ENCODE measurements at regions not wholly inside any gene's neighbourhood (a gene's known extent, or its start where the extent isn't known, plus 50 kb on each side); places are given as distances from the start of the nearest gene placed in this dataset.

DNA sequence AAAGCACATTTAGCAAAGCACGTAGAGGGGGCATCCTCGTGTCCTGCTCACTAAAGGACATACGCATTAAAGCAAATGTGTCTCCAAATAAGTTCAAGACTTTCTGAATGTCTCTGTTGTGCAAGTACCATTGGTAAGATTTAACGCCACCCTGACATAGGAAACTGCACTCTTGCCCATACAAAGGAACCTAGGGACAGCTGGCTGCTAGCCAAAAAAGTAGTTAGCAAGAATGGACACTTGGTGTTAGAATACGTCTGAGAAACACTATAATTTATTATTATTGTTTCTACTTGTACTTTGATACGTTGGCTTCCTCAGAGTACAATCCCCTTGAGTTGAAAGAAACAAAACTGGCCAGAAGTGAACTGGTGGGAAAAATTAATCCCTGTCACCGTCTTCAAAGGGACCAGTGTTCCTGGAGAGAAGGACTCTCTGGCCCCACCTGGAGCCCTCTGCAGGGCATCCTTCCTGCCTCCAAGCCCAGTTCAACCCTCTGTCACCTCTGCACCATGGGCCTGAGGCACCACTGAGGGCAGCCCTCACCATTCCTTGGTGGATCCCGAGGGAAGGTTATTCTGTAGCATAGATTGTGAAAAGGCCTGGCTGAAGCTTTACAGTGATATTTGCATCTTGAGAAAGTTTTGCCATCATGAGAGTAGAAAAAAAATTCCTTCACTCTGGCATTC lies 51.4 kb upstream of the APCDD1 start:
- no peaks in the 10 kb centered on the region for H3K9me3 ChIP-seq (ENCODE audit: insufficient read depth, low read depth, low read length)
- FAIRE-seq = no peak
- TF ChIP-seq EZH2 (IDR thresholded peaks at IDR 0.05; ENCODE audit: insufficient read depth, low read length) = no peak
- TF ChIP-seq, protein P1, sequence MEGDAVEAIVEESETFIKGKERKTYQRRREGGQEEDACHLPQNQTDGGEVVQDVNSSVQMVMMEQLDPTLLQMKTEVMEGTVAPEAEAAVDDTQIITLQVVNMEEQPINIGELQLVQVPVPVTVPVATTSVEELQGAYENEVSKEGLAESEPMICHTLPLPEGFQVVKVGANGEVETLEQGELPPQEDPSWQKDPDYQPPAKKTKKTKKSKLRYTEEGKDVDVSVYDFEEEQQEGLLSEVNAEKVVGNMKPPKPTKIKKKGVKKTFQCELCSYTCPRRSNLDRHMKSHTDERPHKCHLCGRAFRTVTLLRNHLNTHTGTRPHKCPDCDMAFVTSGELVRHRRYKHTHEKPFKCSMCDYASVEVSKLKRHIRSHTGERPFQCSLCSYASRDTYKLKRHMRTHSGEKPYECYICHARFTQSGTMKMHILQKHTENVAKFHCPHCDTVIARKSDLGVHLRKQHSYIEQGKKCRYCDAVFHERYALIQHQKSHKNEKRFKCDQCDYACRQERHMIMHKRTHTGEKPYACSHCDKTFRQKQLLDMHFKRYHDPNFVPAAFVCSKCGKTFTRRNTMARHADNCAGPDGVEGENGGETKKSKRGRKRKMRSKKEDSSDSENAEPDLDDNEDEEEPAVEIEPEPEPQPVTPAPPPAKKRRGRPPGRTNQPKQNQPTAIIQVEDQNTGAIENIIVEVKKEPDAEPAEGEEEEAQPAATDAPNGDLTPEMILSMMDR (IDR thresholded peaks at IDR 0.05; ENCODE audit: insufficient read depth, low read depth, low read length) = no peak
- no peaks in the 10 kb centered on the region for H3K79me2 ChIP-seq (ENCODE audit: insufficient read depth, low read length)
- no peaks in the 10 kb centered on the region for H3K36me3 Mint-ChIP-seq (ENCODE audit: low read depth, unreplicated experiment)
- H3K4me2 ChIP-seq (ENCODE audit: low read length) = no peak overlapping the region
- no peaks in the 10 kb centered on the region for H3K4me1 ChIP-seq (ENCODE audit: insufficient read depth, low read length)
- no peak for DNase-seq (ENCODE audit: low read depth)
- H3K27me3 ChIP-seq (ENCODE audit: insufficient read depth, low read length) = peaks cover 12% of the 10 kb centered on the region
- H3K4me3 Mint-ChIP-seq (ENCODE audit: unreplicated experiment) = no peak overlapping the region
- peaks cover 10% of the 10 kb centered on the region for H3K4me1 Mint-ChIP-seq (ENCODE audit: low read depth, unreplicated experiment)
- H3K9me3 Mint-ChIP-seq (ENCODE audit: unreplicated experiment) = no peaks in the 10 kb centered on the region
- H3K4me3 ChIP-seq (ENCODE audit: insufficient read depth, low read depth, low read length) = no peak overlapping the region
- peaks cover 5% of the 10 kb centered on the region for H3K27me3 Mint-ChIP-seq (ENCODE audit: low read depth, unreplicated experiment)
- no peak overlapping the region for H3K27ac Mint-ChIP-seq (ENCODE audit: unreplicated experiment)
- H2AFZ ChIP-seq (ENCODE audit: low read depth, low read length) = no peak overlapping the region
- H4K20me1 ChIP-seq (ENCODE audit: insufficient read depth, low read length) = no peaks in the 10 kb centered on the region
- no peaks in the 10 kb centered on the region for H3K36me3 ChIP-seq (ENCODE audit: insufficient read depth, low read length)
- no peak overlapping the region for H3K9ac ChIP-seq (ENCODE audit: low read length)
- no peak overlapping the region for H3K27ac ChIP-seq (ENCODE audit: low read depth, low read length)

DNA sequence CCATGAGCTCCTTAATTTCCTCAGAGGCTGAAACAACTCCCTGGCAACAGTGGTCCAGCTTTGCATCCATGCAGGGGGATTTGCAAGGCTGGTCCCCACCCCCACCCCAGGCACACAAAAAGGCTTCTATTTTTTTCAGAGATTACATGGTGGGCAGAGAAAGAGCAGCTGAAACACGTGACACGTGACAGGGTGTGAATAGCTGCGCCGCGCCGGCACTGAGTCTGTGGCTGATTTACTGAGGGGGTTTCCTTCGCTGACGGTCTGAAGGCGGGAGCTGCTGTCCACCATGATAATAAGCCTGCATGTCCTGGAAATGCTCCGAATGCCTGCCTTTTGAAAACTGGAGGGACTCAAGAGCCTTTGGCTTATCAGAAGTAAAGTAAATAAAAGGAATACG lies 50.7 kb upstream of the APCDD1 start:
- Histone ChIP-seq H3K9ac (ENCODE audit: low read length) (no peak overlapping the region), H2AFZ (ENCODE audit: low read depth, low read length) (no peak overlapping the region), H3K27me3 (ENCODE audit: insufficient read depth, low read length) (peaks cover 12% of the 10 kb centered on the region), H3K4me2 (ENCODE audit: low read length) (no peak overlapping the region), H3K9me3 (ENCODE audit: insufficient read depth, low read depth, low read length) (no peaks in the 10 kb centered on the region), H3K4me1 (ENCODE audit: insufficient read depth, low read length) (no peaks in the 10 kb centered on the region), H4K20me1 (ENCODE audit: insufficient read depth, low read length) (no peaks in the 10 kb centered on the region), H3K36me3 (ENCODE audit: insufficient read depth, low read length) (no peaks in the 10 kb centered on the region), H3K79me2 (ENCODE audit: insufficient read depth, low read length) (no peaks in the 10 kb centered on the region), H3K27ac (ENCODE audit: low read depth, low read length) (no peak overlapping the region), H3K4me3 (ENCODE audit: insufficient read depth, low read depth, low read length) (no peak overlapping the region)
- H3K27ac Mint-ChIP-seq (ENCODE audit: unreplicated experiment) = no peak overlapping the region
- peaks cover 8% of the 10 kb centered on the region for H3K27me3 Mint-ChIP-seq (ENCODE audit: low read depth, unreplicated experiment)
- TF ChIP-seq, protein P1 (IDR thresholded peaks at IDR 0.05; ENCODE audit: insufficient read depth, low read depth, low read length) = no peak
- TF ChIP-seq EZH2 (IDR thresholded peaks at IDR 0.05; ENCODE audit: insufficient read depth, low read length) = no peak
- no peak for DNase-seq (ENCODE audit: low read depth)
- no peak overlapping the region for H3K4me3 Mint-ChIP-seq (ENCODE audit: unreplicated experiment)
- peaks cover 10% of the 10 kb centered on the region for H3K4me1 Mint-ChIP-seq (ENCODE audit: low read depth, unreplicated experiment)
- no peak for FAIRE-seq
- no peaks in the 10 kb centered on the region for H3K9me3 Mint-ChIP-seq (ENCODE audit: unreplicated experiment)
- H3K36me3 Mint-ChIP-seq (ENCODE audit: low read depth, unreplicated experiment) = no peaks in the 10 kb centered on the region

DNA sequence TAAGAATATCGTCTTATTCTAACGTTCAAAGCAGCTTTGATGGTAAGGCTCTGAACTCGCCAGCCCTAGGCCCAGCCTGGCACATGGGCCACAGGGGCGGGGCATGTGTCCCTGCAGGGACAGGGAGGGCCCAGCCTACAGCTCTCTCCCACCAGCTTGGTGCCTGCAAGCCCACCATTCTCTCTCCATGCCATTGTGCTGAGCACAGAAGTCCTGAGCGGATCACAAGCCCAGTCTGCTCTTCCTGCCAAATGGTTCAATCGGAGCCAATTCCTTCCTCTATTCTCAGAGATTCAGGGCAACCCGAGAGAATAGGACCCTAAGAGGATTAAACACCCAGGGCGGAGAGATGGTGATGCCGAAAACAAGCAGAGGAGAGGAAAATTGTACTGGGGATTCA lies 50.3 kb upstream of the APCDD1 start:
- H3K79me2 ChIP-seq (ENCODE audit: insufficient read depth, low read length) = no peaks in the 10 kb centered on the region

More for the DNA sequence above, 50.3 kb upstream of the APCDD1 start:
- FAIRE-seq (no peak), DNase-seq (ENCODE audit: low read depth) (no peak)
- no peak overlapping the region for H3K27ac ChIP-seq (ENCODE audit: low read depth, low read length)
- Mint-ChIP-seq H3K4me3 (ENCODE audit: unreplicated experiment) (no peak overlapping the region), H3K27me3 (ENCODE audit: low read depth, unreplicated experiment) (peaks cover 8% of the 10 kb centered on the region), H3K9me3 (ENCODE audit: unreplicated experiment) (no peaks in the 10 kb centered on the region), H3K36me3 (ENCODE audit: low read depth, unreplicated experiment) (no peaks in the 10 kb centered on the region), H3K4me1 (ENCODE audit: low read depth, unreplicated experiment) (peaks cover 10% of the 10 kb centered on the region), H3K27ac (ENCODE audit: unreplicated experiment) (no peak overlapping the region)
- no peaks in the 10 kb centered on the region for H4K20me1 ChIP-seq (ENCODE audit: insufficient read depth, low read length)
- TF ChIP-seq EZH2 (IDR thresholded peaks at IDR 0.05; ENCODE audit: insufficient read depth, low read length) = no peak
- TF ChIP-seq, protein P1 (IDR thresholded peaks at IDR 0.05; ENCODE audit: insufficient read depth, low read depth, low read length) = no peak
- no peaks in the 10 kb centered on the region for H3K9me3 ChIP-seq (ENCODE audit: insufficient read depth, low read depth, low read length)
- no peaks in the 10 kb centered on the region for H3K36me3 ChIP-seq (ENCODE audit: insufficient read depth, low read length)
- no peak overlapping the region for H3K9ac ChIP-seq (ENCODE audit: low read length)
- H2AFZ ChIP-seq (ENCODE audit: low read depth, low read length) = no peak overlapping the region
- no peak overlapping the region for H3K4me2 ChIP-seq (ENCODE audit: low read length)
- H3K4me3 ChIP-seq (ENCODE audit: insufficient read depth, low read depth, low read length) = no peak overlapping the region
- H3K27me3 ChIP-seq (ENCODE audit: insufficient read depth, low read length) = peaks cover 12% of the 10 kb centered on the region
- H3K4me1 ChIP-seq (ENCODE audit: insufficient read depth, low read length) = no peaks in the 10 kb centered on the region

Measured in astrocyte (in vitro differentiated cells and primary cell).